COLO668 (cell line): ENCODE measurements at regions not wholly inside any gene's neighbourhood (a gene's known extent, or its start where the extent isn't known, plus 50 kb on each side); places are given as distances from the start of the nearest gene placed in this dataset.
"Not testable (repeated sequence)": the region's sequence is repeated elsewhere in the genome, so short reads cannot be mapped to it uniquely, and the experiment has no call there.

Experiments
- DNase-seq: peaks from one replicate; lab custom pipeline; 2025; ENCODE audit not compliant: unreplicated experiment; lab: John Stamatoyannopoulos, UW

GRCh38 chr7:79658304-79658703 lies 204.8 kb upstream of the MAGI2 start:
- DNase-seq, result no peak

GRCh38 chr7:79653136-79653631 lies 199.7 kb upstream of the MAGI2 start:
- no peak for DNase-seq

- DNase-seq, result no peak
Observed at GRCh38 chr7:79652619-79653018, 199.2 kb upstream of the MAGI2 start.

GRCh38 chr7:79647711-79648110 lies 194.2 kb upstream of the MAGI2 start:
- no peak for DNase-seq

GRCh38 chr7:79646278-79646677 lies 192.8 kb upstream of the MAGI2 start:
- DNase-seq, result no peak

GRCh38 chr7:79636849-79637248 lies 183.4 kb upstream of the MAGI2 start:
- DNase-seq, result no peak

GRCh38 chr7:79625921-79626320 lies 172.5 kb upstream of the MAGI2 start:
- DNase-seq, result not testable (repeated sequence)

- DNase-seq, result no peak
Observed at GRCh38 chr7:79624336-79624735, 170.9 kb upstream of the MAGI2 start.

- no peak for DNase-seq
Observed at GRCh38 chr7:79622781-79623180, 169.3 kb upstream of the MAGI2 start.

GRCh38 chr7:79620291-79620690 lies 166.8 kb upstream of the MAGI2 start:
- DNase-seq, result no peak

- DNase-seq, result no peak
Observed at GRCh38 chr7:79619216-79619615, 165.7 kb upstream of the MAGI2 start.

GRCh38 chr7:79615871-79616640 lies 162.6 kb upstream of the MAGI2 start:
- no peak for DNase-seq

GRCh38 chr7:79615466-79615865 lies 162.0 kb upstream of the MAGI2 start:
- DNase-seq, result no peak

- no peak for DNase-seq
Observed at GRCh38 chr7:79612903-79613302, 159.4 kb upstream of the MAGI2 start.

- DNase-seq, result no peak
Observed at GRCh38 chr7:79612022-79612421, 158.6 kb upstream of the MAGI2 start.

GRCh38 chr7:79610748-79611304 lies 157.4 kb upstream of the MAGI2 start:
- DNase-seq, result no peak

GRCh38 chr7:79610313-79610712 lies 156.8 kb upstream of the MAGI2 start:
- DNase-seq, result no peak

- peak; percentile 20 for DNase-seq
Observed at GRCh38 chr7:79608005-79608404, 154.5 kb upstream of the MAGI2 start.

- DNase-seq, result no peak
Observed at GRCh38 chr7:79604841-79605240, 151.4 kb upstream of the MAGI2 start.

GRCh38 chr7:79598351-79598750 lies 144.9 kb upstream of the MAGI2 start:
- peak; percentile 39 for DNase-seq

- not testable (repeated sequence) for DNase-seq
Observed at GRCh38 chr7:79594671-79595070, 141.2 kb upstream of the MAGI2 start.

- DNase-seq, result no peak
Observed at GRCh38 chr7:79593866-79594301, 140.4 kb upstream of the MAGI2 start.
